Thoracic aorta (tissue), 2 donors: ENCODE measurements at regions not wholly inside any gene's neighbourhood (a gene's known extent, or its start where the extent isn't known, plus 50 kb on each side); places are given as distances from the start of the nearest gene placed in this dataset.

Experiments used
- ATAC-seq: fragments of 150-250 bp; one replicate; pipeline ENCODE4 v1.8.0; 2017; ENCODE audit warnings: low read depth; ENCODE audit not compliant: insufficient number of reproducible peaks, low FRiP score
- DNase-seq: peaks from one replicate; pipeline ENCODE4 v3.0.0-alpha.2; 2020; ENCODE audit warnings: low spot score
- H3K27ac ChIP-seq, 2 donors: fragments of 200-600 bp; sonication (generic); 1 replicate in 1 of 2; 2 replicates in 1 of 2; pipeline ENCODE4 v1.5.1; 2016; ENCODE audit warnings: mild to moderate bottlenecking in 2 of 2, moderate library complexity in 2 of 2
- H3K27me3 ChIP-seq: fragments of 200-600 bp; sonication (generic); replicated peaks from 2 replicates; pipeline ENCODE4 v1.6.0; 2016; ENCODE audit warnings: mild to moderate bottlenecking; ENCODE audit not compliant: insufficient read depth
- H3K36me3 ChIP-seq: fragments of 200-600 bp; sonication (generic); one replicate; pipeline ENCODE4 v1.5.1; 2016
- H3K4me1 ChIP-seq, 2 donors: fragments of 200-600 bp; sonication (generic); 1 replicate in 1 of 2; 2 replicates in 1 of 2; pipeline versions ENCODE4 v1.5.1 to v1.6.0; 2016; ENCODE audit warnings: low read depth in 2 of 2, mild to moderate bottlenecking in 1 of 2; ENCODE audit not compliant: control insufficient read depth in 1 of 2
- H3K4me3 ChIP-seq: fragments of 200-600 bp; sonication (generic); 2 replicates; pipeline ENCODE4 v1.5.1; 2016; ENCODE audit warnings: mild to moderate bottlenecking
- H3K9me3 ChIP-seq: fragments of 200-600 bp; sonication (generic); 2 replicates; pipeline ENCODE4 v1.5.1; 2016
- TF ChIP-seq, protein P1 (sequence below): fragments of 200-600 bp; sonication (generic); IDR thresholded peaks from one replicate; pipeline ENCODE4 v1.5.1; 2019; ENCODE audit warnings: antibody characterized with exemption

DNA sequence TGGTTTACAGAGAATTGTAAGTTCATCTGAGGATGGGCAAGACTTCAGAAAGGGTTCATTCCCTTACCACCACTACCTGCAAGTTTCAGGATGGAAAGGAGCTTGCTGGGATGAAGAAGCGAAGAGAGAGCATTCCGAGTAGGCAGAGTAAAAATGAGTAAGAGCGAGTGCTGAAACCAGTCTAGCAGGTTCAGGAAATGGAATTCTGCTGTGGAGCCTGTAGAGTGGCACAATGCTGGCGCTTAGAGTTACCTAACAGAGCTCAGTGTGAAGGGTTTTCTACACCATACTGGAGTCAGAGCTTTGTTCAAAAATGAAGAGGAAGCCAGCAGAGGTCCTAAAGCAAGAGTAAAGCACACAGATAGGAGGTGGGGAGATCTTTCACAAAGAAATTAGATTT, 179.2 kb upstream of the ZC3H12C start:
- no peak for DNase-seq
- peaks cover 0 to 17% of the 10 kb centered on the region in 2 donors for H3K4me1 ChIP-seq
- no peaks in the 10 kb centered on the region for H3K36me3 ChIP-seq
- TF ChIP-seq, protein P1, sequence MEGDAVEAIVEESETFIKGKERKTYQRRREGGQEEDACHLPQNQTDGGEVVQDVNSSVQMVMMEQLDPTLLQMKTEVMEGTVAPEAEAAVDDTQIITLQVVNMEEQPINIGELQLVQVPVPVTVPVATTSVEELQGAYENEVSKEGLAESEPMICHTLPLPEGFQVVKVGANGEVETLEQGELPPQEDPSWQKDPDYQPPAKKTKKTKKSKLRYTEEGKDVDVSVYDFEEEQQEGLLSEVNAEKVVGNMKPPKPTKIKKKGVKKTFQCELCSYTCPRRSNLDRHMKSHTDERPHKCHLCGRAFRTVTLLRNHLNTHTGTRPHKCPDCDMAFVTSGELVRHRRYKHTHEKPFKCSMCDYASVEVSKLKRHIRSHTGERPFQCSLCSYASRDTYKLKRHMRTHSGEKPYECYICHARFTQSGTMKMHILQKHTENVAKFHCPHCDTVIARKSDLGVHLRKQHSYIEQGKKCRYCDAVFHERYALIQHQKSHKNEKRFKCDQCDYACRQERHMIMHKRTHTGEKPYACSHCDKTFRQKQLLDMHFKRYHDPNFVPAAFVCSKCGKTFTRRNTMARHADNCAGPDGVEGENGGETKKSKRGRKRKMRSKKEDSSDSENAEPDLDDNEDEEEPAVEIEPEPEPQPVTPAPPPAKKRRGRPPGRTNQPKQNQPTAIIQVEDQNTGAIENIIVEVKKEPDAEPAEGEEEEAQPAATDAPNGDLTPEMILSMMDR, result no peak
- ATAC-seq, result no peak
- H3K27ac ChIP-seq, result no peak overlapping the region
- H3K27me3 ChIP-seq, result no peaks in the 10 kb centered on the region
- H3K9me3 ChIP-seq, result no peaks in the 10 kb centered on the region
- H3K4me3 ChIP-seq, result no peak overlapping the region

GRCh38 chr11:109914809-109915653, 178.2 kb upstream of the ZC3H12C start:
- no peak overlapping the region for H3K27ac ChIP-seq
- H3K36me3 ChIP-seq, result no peaks in the 10 kb centered on the region
- H3K4me1 ChIP-seq, result peaks cover 0 to 17% of the 10 kb centered on the region in 2 donors
- ATAC-seq (no peak), DNase-seq (no peak)
- H3K27me3 ChIP-seq, result no peaks in the 10 kb centered on the region
- no peaks in the 10 kb centered on the region for H3K9me3 ChIP-seq
- no peak overlapping the region for H3K4me3 ChIP-seq
- TF ChIP-seq, protein P1, result no peak

DNA sequence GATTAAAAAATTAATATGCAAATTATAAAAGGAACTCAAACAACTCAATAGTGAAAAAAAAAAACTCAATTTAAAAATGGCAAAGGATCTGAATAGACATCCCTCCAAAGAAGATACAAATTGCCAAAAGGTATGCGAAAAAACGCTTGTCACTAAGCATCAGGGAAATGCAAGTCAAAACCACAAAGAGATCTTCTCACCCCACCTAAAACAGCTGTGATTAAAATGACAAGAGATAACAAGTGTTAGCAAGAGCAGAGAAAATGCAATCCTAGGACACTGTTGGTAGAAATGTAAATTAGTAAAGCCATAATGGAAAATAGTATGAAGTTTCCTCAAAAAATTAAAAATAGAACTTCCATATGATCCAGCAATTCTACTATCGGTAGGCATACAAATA, 166.3 kb upstream of the ZC3H12C start:
- Histone ChIP-seq H3K27ac (no peak overlapping the region), H3K4me3 (no peak overlapping the region), H3K36me3 (no peaks in the 10 kb centered on the region), H3K4me1 (no peaks in the 10 kb centered on the region), H3K9me3 (no peaks in the 10 kb centered on the region), H3K27me3 (no peaks in the 10 kb centered on the region)
- TF ChIP-seq, protein P1, result no peak
- DNase-seq (no peak), ATAC-seq (no peak)

- no peaks in the 10 kb centered on the region for H3K9me3 ChIP-seq
- H3K36me3 ChIP-seq, result no peaks in the 10 kb centered on the region
- no peak overlapping the region for H3K27ac ChIP-seq
- H3K27me3 ChIP-seq, result no peaks in the 10 kb centered on the region
- no peak for DNase-seq
- H3K4me1 ChIP-seq, result no peaks in the 10 kb centered on the region
- no peak overlapping the region for H3K4me3 ChIP-seq
- TF ChIP-seq, protein P1, result no peak
- ATAC-seq, result no peak
Observed at GRCh38 chr11:109929308-109929707, 163.9 kb upstream of the ZC3H12C start.

- Histone ChIP-seq H3K4me1 (no peaks in the 10 kb centered on the region), H3K9me3 (no peaks in the 10 kb centered on the region), H3K27me3 (no peaks in the 10 kb centered on the region), H3K36me3 (no peaks in the 10 kb centered on the region), H3K4me3 (no peak overlapping the region), H3K27ac (no peak overlapping the region)
- ATAC-seq (no peak), DNase-seq (no peak)
- TF ChIP-seq, protein P1, result no peak
Observed at GRCh38 chr11:109933126-109933525, 160.1 kb upstream of the ZC3H12C start.
